A549 (cell line): ENCODE measurements at regions not wholly inside any gene's neighbourhood (a gene's known extent, or its start where the extent isn't known, plus 50 kb on each side); places are given as distances from the start of the nearest gene placed in this dataset.

Experiments
- ATAC-seq, 2 experiments: fragments of 200-7000 bp in 1 of 2; fragments of >200 bp in 1 of 2; cut with Nextera tagmentation in 1 of 2; cut with Tn5 transposase in 1 of 2; 3 replicates each; pipeline versions ENCODE4 v1.8.0 to v1.9.1; 2018 to 2020; ENCODE audit warnings: mild to moderate bottlenecking in 1 of 2, moderate library complexity in 1 of 2
- CTCF ChIA-PET: fragments of 300-600 bp; sonication (Branson Sonifier 250); formaldehyde crosslinking; extraction: SDS; loops from one replicate; lab custom pipeline; 2021; ENCODE audit warnings: antibody characterized with exemption, inconsistent platforms; lab: Yijun Ruan, JAX
- POLR2A ChIA-PET: fragments of 350-600 bp; formaldehyde crosslinking; extraction: SDS; loops from one replicate; lab custom pipeline; 2021; ENCODE audit warnings: antibody characterized with exemption, inconsistent platforms; lab: Yijun Ruan, JAX
- DNase-seq, 2 experiments: peaks; one replicate each; pipeline versions ENCODE4 v3.0.0 to v3.0.0-alpha.2; 2011 to 2016; ENCODE audit warnings: low read depth in 1 of 2, low spot score in 1 of 2
- FAIRE-seq: peaks from 2 replicates; lab custom pipeline; 2011; peaks lifted over from hg19 to GRCh38; lab: Jason Lieb, UNC
- H3K27ac ChIP-seq, 2 experiments: fragments of >200 bp; sonication (Bioruptor Twin); formaldehyde crosslinking; 3 replicates each; pipeline ENCODE4 v1.5.1; 2016 to 2017
- H3K4me1 ChIP-seq: fragments of >200 bp; sonication (Bioruptor Twin); formaldehyde crosslinking; 3 replicates; pipeline ENCODE4 v1.6.1; 2016
- H3K4me2 ChIP-seq: fragments of >200 bp; sonication (Bioruptor Twin); formaldehyde crosslinking; 3 replicates; pipeline ENCODE4 v1.6.1; 2016
- H3K4me3 ChIP-seq: fragments of >200 bp; sonication (Bioruptor Twin); formaldehyde crosslinking; 3 replicates; pipeline ENCODE4 v1.5.1; 2016
- H3K9me3 ChIP-seq: fragments of >200 bp; sonication (Bioruptor Twin); formaldehyde crosslinking; 3 replicates; pipeline ENCODE4 v1.6.1; 2016
- ATOH8 ChIP-seq: fragments of 250-450 bp; sonication (Bioruptor Pico); IDR thresholded peaks from 2 replicates; pipeline ENCODE4 v1.5.0; 2020; ENCODE audit warnings: low read depth, mild to moderate bottlenecking, moderate library complexity
- CBX8 ChIP-seq: fragments of 200-600 bp; sonication (generic); IDR thresholded peaks from 2 replicates; pipeline ENCODE4 v1.6.1; 2016
- EHF ChIP-seq: fragments of 250-450 bp; sonication (Bioruptor Pico); IDR thresholded peaks from 2 replicates; pipeline ENCODE4 v1.5.0; 2020; ENCODE audit warnings: mild to moderate bottlenecking
- EHMT2 ChIP-seq: fragments of 200-600 bp; sonication (generic); IDR thresholded peaks from 2 replicates; pipeline ENCODE4 v1.6.1; 2016; ENCODE audit warnings: antibody characterized with exemption, low read depth, mild to moderate bottlenecking, moderate library complexity
- ELK1 ChIP-seq: fragments of 150-350 bp; IDR thresholded peaks from 2 replicates; pipeline ENCODE4 v1.6.1; 2014; ENCODE audit warnings: low read depth, mild to moderate bottlenecking, low read length
- EP300 ChIP-seq, 2 experiments: fragments of >200 bp; sonication (Bioruptor Twin); formaldehyde crosslinking; IDR thresholded peaks; 2 replicates in 1 of 2; 3 replicates in 1 of 2; pipeline ENCODE4 v1.6.1; 2016 to 2017
- HDAC2 ChIP-seq: fragments of 200-600 bp; sonication (generic); IDR thresholded peaks from 2 replicates; pipeline ENCODE4 v1.6.1; 2016
- HEYL ChIP-seq: fragments of 250-450 bp; sonication (Bioruptor Pico); IDR thresholded peaks from 2 replicates; pipeline ENCODE4 v1.8.0; 2021; ENCODE audit warnings: mild to moderate bottlenecking, moderate library complexity
- HOXB13 ChIP-seq: fragments of 250-450 bp; sonication (Bioruptor Pico); IDR thresholded peaks from 2 replicates; pipeline ENCODE4 v1.5.0; 2020; ENCODE audit warnings: low read depth, mild to moderate bottlenecking, moderate library complexity
- JUNB ChIP-seq: fragments of >200 bp; sonication (Bioruptor Twin); formaldehyde crosslinking; IDR thresholded peaks from 2 replicates; pipeline ENCODE4 v1.6.1; 2016
- POLR2A ChIP-seq: IDR thresholded peaks from 2 replicates; pipeline ENCODE4 v1.6.1; 2012; ENCODE audit warnings: mild to moderate bottlenecking, low read length
- RAD21 ChIP-seq, 2 experiments: fragments of >200 bp in 1 of 2; sonication (Bioruptor Twin) in 1 of 2; formaldehyde crosslinking in 1 of 2; IDR thresholded peaks in 1 of 2; conservative IDR thresholded peaks in 1 of 2; 2 replicates in 1 of 2; 3 replicates in 1 of 2; pipeline ENCODE4 v1.6.1; 2012 to 2018; ENCODE audit warnings: inconsistent platforms in 1 of 2
- REST ChIP-seq: fragments of 200-600 bp; sonication (generic); IDR thresholded peaks from 2 replicates; pipeline ENCODE4 v1.6.1; 2016; ENCODE audit warnings: antibody characterized with exemption, mild to moderate bottlenecking, moderate library complexity
- USF2 ChIP-seq: fragments of 450-650 bp; IDR thresholded peaks from 2 replicates; pipeline ENCODE4 v1.6.1; 2014; ENCODE audit warnings: antibody characterized with exemption
- ZC3H11A ChIP-seq: fragments of 450-650 bp; IDR thresholded peaks from 2 replicates; pipeline ENCODE4 v1.6.1; 2014; ENCODE audit warnings: antibody characterized with exemption, mild to moderate bottlenecking
- ZNF302 ChIP-seq: fragments of 250-450 bp; sonication (Bioruptor Pico); IDR thresholded peaks from 2 replicates; pipeline ENCODE4 v1.9.0; 2021; ENCODE audit warnings: inconsistent platforms, mild to moderate bottlenecking, moderate library complexity
- ZSCAN20 ChIP-seq: fragments of 250-450 bp; sonication (Bioruptor Pico); IDR thresholded peaks from 2 replicates; pipeline ENCODE4 v1.8.0; 2022; ENCODE audit warnings: mild to moderate bottlenecking, moderate library complexity
- WGBS: methylation state at CpG from one replicate; pipeline ENCODE4 v1.1.6; 2017; ENCODE audit errors: missing lambda C conversion rate; 5-methylcytosine and 5-hydroxymethylcytosine counted together

GRCh38 chr17:34798581-34798980 is 162.7 kb downstream of the CCT6B start:
- no peak for ATAC-seq
- no peaks in the 10 kb centered on the region for H3K4me1 ChIP-seq
- H3K9me3 ChIP-seq, result 0 out of 3 replicates have a peak, but pooled peaks cover 8% of the 10 kb centered on the region
- DNase-seq, result no peak
- FAIRE-seq, result no peak
- H3K27ac ChIP-seq, result no peak overlapping the region
- no peak overlapping the region for H3K4me3 ChIP-seq
- H3K4me2 ChIP-seq, result no peak overlapping the region
- TF ChIP-seq JUNB (no peak), POLR2A (no peak), EP300 (IDR thresholded peaks at IDR 0.05) (no peak), ATOH8 (CRISPR knock-in tag) (no peak), ZC3H11A (no peak), HEYL (no peak), HOXB13 (CRISPR knock-in tag) (no peak), EHF (CRISPR knock-in tag) (no peak), ZSCAN20 (no peak), RAD21 (conservative IDR thresholded peaks at IDR 0.05 in 1 of 2, IDR thresholded peaks at IDR 0.05 in 1 of 2) (no peak), ELK1 (no peak), CBX8 (no peak), ZNF302 (CRISPR knock-in tag) (no peak), HDAC2 (no peak)
- CTCF ChIA-PET, result interaction anchor here (0.7 kb wide), 1 partner anchor 256 kb away, joined by 3 read pairs; no protein-coding TSS in a partner anchor
- POLR2A ChIA-PET, result no interaction called here

- Histone ChIP-seq H3K27ac (no peak overlapping the region), H3K4me3 (no peak overlapping the region), H3K4me1 (no peaks in the 10 kb centered on the region), H3K9me3 (0 out of 3 replicates have a peak, but pooled peaks cover 8% of the 10 kb centered on the region), H3K4me2 (no peak overlapping the region)
- FAIRE-seq, result no peak
- peak; percentile 75 to 80; a peak in 5 of 6 replicates for ATAC-seq
- POLR2A ChIA-PET, result no interaction called here
- no peak for TF ChIP-seq CBX8
- TF ChIP-seq EHMT2, result 0 out of 2 replicates have a peak, but pooled peaks have one; percentile 69
- TF ChIP-seq REST, result peak; percentile 95
- CTCF ChIA-PET, result no interaction called here
- 13% methylated on average over 10 of the region's 10 CpGs for WGBS
- DNase-seq, result peak; percentile 11 to 31
Measured at GRCh38 chr17:34797720-34798119, 163.5 kb downstream of the CCT6B start.

- Histone ChIP-seq H3K4me1 (no peaks in the 10 kb centered on the region), H3K4me3 (no peak overlapping the region), H3K4me2 (no peak overlapping the region), H3K27ac (no peak overlapping the region), H3K9me3 (no peaks in the 10 kb centered on the region)
- no peak for DNase-seq
- no peak for FAIRE-seq
- no peak for ATAC-seq
- 10% methylated on average over 9 of the region's 9 CpGs for WGBS
- no peak for TF ChIP-seq USF2
- CTCF ChIA-PET, result interaction anchor here (1.1 kb wide), 1 partner anchor 9 kb away, joined by 3 read pairs; no protein-coding TSS in a partner anchor
- POLR2A ChIA-PET, result no interaction called here
Measured at GRCh38 chr17:34793231-34793908, 167.9 kb downstream of the CCT6B start.
